ENCODE measurements at regions not wholly inside any gene's neighbourhood (a gene's known extent, or its start where the extent isn't known, plus 50 kb on each side); places are given as distances from the start of the nearest gene placed in this dataset.

DNA sequence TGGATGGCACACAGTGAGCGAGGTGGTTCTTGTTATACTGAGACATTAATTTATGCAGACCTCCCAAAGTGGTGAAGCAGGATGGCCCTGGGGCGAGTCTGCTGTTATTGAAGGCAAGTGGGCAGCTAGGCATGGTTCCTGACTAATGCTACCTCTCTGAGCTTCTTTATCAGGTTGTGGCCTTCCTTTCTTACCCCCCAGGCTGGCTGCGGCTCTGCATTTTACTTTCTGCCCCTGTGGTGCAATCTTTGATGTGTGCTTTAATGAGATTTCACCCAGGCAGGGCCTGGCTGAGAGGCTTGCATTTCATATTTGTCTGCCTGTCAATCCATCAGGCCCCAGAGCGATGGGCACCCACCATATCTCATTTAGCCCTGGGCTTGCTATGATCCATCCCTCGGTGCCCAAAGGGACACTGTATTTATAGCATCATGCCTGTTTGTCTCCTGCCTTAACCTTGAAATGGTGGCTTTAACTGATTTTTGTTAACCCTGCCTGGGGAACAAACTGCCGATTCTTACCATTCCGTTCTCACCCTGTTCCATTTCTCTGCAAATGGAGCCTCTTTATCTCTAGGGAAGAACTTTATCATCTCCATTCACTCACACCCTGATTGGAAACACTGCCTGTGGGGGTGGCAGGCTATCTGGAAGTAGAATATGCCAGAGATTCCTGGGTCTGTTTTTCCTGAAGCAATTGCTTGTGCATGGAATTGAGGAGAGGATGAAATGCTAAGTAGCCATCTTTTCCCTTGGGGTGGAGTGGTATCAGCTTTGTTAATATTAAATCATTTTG is 316.2 kb upstream of the THSD7B start:
- TF ChIP-seq FOXM1 (IDR thresholded peaks at IDR 0.05; ENCODE audit: low read depth), result no peak
- TF ChIP-seq, protein P1, sequence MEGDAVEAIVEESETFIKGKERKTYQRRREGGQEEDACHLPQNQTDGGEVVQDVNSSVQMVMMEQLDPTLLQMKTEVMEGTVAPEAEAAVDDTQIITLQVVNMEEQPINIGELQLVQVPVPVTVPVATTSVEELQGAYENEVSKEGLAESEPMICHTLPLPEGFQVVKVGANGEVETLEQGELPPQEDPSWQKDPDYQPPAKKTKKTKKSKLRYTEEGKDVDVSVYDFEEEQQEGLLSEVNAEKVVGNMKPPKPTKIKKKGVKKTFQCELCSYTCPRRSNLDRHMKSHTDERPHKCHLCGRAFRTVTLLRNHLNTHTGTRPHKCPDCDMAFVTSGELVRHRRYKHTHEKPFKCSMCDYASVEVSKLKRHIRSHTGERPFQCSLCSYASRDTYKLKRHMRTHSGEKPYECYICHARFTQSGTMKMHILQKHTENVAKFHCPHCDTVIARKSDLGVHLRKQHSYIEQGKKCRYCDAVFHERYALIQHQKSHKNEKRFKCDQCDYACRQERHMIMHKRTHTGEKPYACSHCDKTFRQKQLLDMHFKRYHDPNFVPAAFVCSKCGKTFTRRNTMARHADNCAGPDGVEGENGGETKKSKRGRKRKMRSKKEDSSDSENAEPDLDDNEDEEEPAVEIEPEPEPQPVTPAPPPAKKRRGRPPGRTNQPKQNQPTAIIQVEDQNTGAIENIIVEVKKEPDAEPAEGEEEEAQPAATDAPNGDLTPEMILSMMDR (IDR thresholded peaks at IDR 0.05), result no peak
- TF ChIP-seq EP300 (IDR thresholded peaks at IDR 0.05; ENCODE audit: borderline replicate concordance in 1 of 2, low read depth in 1 of 2, low read length in 1 of 2), result no peak
- TF ChIP-seq, protein P2, sequence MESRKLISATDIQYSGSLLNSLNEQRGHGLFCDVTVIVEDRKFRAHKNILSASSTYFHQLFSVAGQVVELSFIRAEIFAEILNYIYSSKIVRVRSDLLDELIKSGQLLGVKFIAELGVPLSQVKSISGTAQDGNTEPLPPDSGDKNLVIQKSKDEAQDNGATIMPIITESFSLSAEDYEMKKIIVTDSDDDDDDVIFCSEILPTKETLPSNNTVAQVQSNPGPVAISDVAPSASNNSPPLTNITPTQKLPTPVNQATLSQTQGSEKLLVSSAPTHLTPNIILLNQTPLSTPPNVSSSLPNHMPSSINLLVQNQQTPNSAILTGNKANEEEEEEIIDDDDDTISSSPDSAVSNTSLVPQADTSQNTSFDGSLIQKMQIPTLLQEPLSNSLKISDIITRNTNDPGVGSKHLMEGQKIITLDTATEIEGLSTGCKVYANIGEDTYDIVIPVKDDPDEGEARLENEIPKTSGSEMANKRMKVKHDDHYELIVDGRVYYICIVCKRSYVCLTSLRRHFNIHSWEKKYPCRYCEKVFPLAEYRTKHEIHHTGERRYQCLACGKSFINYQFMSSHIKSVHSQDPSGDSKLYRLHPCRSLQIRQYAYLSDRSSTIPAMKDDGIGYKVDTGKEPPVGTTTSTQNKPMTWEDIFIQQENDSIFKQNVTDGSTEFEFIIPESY (IDR thresholded peaks at IDR 0.05; ENCODE audit: borderline replicate concordance, low read depth), result no peak
